ENCODE measurements at regions not wholly inside any gene's neighbourhood (a gene's known extent, or its start where the extent isn't known, plus 50 kb on each side); places are given as distances from the start of the nearest gene placed in this dataset.

- TF ChIP-seq CTCF (conservative IDR thresholded peaks at IDR 0.05 in 1 of 2, IDR thresholded peaks at IDR 0.05 in 1 of 2; ENCODE audit: low read depth in 1 of 2, low read length in 2 of 2) = no peak
- no peak for TF ChIP-seq EZH2 (IDR thresholded peaks at IDR 0.05; ENCODE audit: low read length, missing control alignments)
Measured at GRCh38 chr17:77391668-77392375, 251.1 kb downstream of the SEC14L1 start.
